NAMALWA (cell line): ENCODE measurements at regions not wholly inside any gene's neighbourhood (a gene's known extent, or its start where the extent isn't known, plus 50 kb on each side); places are given as distances from the start of the nearest gene placed in this dataset.
"Not testable (repeated sequence)": the region's sequence is repeated elsewhere in the genome, so short reads cannot be mapped to it uniquely, and the experiment has no call there.

ENCODE experiments used
- DNase-seq: peaks from one replicate; pipeline ENCODE4 v3.0.0-alpha.2; 2015; ENCODE audit warnings: low spot score

DNA sequence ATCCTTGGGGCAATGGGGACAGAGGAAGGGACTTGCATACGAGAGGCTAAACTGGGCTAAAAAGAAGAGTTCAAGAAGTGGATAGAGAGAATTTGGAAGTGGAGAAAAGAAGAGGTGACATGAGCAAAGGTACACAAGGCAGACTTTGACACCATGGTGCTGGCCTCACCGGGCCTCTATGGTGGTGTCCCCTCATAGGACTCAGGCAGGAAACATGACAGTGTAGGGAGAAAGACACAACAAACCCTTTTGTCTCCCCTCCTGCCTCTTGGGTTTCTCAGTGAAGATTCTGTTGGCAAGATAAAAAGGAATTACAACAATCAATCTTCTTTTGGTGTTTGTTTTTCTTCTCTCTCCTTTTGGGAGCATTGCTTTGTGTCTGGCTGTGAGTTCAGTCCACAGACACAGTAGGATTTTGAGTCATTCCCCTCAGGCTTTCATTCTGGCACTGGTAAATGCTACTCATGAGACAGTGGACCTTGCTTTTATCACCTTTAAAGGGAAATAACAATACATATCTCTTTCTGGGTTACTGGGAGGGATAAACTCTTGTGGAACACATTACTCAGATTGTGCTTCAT, 827.7 kb downstream of the TNS3 start:
- DNase-seq = no peak

DNA sequence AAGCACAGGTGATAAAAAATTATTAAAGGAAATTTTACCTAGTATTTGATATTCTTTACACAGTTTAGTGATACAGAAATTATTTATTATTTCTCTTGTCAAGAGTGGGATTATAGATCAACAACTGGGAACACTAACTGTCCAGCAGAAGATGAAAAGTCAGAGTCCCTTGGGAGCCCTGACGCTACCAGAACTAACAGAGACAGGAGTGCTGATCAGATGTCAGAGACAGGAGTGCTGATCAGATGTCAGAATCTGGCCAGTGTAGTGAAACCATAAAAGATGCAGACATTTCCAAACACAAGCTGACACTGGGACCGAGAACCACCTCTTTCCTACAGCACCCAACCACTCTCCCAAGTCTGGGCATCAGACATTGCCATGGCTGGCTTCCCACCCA, 828.2 kb downstream of the TNS3 start:
- DNase-seq = no peak

DNA sequence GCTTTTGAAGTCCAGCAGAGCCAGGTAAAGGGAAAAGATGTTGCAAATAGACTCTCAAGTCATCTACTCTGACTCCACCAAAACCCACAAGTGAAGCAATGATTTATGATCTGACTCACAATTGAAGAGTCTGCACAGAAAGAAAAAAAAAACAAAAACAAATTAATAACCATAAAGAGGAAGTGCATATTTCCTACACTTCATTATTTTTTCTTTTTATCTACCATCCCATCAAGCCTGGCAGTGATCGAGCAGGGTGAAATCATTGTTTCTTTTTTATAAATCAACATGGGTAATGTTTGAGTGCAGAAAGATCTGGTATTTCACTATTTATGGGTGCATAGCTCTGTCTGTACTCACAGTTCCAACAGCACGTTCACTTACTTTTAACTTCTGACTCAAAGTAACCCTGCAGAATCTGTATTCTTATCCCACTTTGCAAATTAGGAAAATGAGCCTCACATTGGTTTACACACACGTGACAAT, 829.0 kb downstream of the TNS3 start:
- no peak for DNase-seq

GRCh38 chr7:46751927-46752723, 829.8 kb downstream of the TNS3 start:
- not testable (repeated sequence) for DNase-seq

DNA sequence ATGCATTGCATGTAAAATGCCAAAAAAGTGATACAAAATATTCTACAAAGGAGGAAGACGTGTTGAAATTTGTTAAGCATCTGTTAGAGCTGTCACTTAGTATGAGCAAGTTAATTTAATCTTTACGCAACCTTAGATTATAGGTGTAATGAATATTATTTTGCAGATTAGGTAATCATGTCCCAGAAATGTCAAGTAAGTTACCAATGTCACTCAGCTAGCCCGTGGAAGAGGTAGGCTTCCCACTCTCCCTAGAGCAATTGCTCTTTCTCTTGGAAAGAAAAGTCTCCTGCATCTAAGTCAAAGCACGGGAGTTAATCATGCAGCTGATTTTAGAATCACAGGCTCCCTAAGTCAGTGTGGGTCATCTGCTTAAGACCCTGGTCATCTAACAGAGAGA, 830.4 kb upstream of the IGFBP3 start:
- no peak for DNase-seq

- no peak for DNase-seq
Observed at GRCh38 chr7:46750321-46750865, 829.3 kb upstream of the IGFBP3 start.

DNA sequence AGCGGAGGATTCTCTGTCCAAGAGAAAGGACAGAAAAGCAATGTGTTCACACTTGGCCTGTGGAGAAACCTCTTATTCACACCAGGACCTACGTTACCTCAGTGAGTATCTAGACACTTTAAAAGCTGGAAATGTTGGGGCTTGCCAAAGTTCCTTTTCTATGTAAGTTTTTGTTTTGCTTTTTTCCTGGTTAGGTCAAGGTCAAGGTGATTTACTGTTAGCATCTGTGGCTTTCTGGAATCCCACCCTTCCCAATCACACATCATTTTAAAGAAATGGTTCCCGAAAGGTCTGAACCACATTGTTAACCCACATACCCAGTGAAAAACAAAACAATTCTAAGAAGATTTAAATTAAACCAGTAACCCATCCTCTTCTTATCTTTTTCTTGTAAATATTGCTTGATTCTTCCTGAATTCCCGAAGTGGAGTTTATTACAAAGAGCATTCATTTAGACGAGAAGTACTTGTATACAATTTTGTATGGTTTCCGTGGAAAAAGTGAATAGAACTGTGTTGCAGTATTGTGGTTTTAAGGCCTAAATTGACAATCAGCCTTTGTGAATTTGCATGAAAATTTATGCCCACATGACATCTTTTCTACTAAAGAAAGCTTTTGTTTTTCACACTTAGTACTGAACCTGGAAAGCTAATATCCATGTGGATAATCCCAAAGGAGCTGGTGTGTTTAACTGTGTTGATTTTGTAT, 827.0 kb upstream of the IGFBP3 start:
- DNase-seq = no peak

GRCh38 chr7:46746695-46747687, 825.9 kb upstream of the IGFBP3 start:
- DNase-seq = no peak

GRCh38 chr7:46745707-46746090, 824.6 kb upstream of the IGFBP3 start:
- DNase-seq = no peak

DNA sequence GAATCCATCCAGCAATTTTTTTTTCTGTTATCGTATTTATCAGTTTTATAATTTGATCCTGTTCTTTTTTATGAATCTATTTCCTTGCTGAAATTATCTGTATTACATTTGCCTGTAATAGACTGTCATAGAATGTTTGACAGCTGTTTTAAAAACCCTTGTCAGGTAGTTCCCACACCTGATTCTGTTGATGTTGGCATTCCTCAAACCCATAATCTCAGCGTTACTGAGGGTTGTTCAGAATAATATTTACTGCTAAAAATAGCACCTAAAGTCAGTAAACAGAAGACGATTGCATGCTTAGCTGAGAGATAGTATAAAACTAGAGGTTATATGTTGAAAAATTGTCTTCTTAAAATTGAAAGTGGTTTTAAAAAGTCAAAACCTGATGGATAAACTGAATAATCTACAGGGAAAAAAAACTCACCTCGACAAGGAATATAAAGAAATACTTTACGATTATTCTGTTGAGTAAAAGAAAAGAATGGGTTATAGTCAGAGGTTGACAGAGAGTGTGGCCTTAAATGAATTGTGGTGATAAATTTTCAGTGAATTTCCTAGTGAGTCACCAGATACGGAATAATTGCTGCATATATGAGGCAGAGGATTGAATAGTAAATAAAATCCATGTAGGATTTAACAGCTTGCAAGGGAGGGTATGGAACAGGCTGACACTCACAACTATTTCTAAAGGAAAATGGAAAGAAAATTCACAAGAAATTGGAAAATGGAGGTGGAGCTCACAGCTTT, 824.1 kb upstream of the IGFBP3 start:
- no peak for DNase-seq

DNA sequence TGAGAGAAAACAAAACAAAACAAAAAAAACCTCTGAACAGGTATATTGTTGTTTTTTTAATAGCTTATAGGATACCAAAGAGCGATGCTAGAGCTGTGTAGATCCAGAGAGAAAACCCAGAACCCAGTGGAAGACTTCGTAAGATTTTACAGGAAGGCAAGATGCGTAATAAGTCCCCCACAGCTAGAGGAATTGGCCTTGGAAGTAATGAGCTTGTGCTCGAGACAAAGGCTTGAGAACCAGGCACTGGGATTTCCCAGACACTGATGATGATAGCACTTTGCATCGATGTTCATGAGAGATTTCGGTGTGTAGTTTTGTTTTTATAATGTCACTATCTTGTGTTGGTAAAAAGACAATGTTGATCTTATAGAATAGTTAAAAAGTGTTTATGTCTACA, 821.5 kb upstream of the IGFBP3 start:
- DNase-seq = no peak

- no peak for DNase-seq
Observed at GRCh38 chr7:46741938-46742540, 821.0 kb upstream of the IGFBP3 start.

GRCh38 chr7:46741181-46741580, 820.1 kb upstream of the IGFBP3 start:
- no peak for DNase-seq

DNA sequence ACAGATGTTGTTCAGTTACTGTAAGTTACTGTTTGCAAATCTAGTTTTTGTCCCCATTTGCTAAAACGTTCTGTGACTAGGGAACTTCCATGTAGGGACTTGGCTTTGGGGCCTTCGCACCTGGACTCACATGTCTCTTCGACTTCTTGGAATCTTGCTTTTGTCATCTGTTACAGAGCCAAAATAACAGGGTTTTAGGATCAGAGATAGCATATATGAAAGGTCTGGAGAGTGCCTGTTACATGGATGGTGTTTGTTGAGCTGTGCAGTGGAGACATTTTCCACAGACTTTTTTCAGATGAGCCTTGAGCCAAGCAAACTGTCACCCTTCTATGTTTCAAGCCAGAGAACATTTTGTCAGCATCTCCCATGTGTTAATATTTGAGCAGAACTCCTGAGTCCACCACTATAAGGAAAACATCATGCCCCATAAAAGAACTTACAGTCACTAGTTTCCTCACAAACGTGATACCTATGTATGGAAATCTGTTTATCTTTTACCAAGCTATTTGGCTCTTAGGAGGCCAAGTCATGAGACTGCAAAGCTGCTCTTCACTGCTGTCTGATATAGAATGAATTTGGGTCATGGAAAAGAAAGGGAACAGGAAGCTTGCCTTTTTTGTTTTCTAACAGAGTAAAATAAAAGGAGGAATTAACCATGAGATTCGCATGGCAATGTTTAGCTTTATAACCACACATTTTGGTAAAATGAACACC, 818.6 kb upstream of the IGFBP3 start:
- no peak for DNase-seq

- DNase-seq = no peak
Observed at GRCh38 chr7:46738796-46739195, 817.7 kb upstream of the IGFBP3 start.

DNA sequence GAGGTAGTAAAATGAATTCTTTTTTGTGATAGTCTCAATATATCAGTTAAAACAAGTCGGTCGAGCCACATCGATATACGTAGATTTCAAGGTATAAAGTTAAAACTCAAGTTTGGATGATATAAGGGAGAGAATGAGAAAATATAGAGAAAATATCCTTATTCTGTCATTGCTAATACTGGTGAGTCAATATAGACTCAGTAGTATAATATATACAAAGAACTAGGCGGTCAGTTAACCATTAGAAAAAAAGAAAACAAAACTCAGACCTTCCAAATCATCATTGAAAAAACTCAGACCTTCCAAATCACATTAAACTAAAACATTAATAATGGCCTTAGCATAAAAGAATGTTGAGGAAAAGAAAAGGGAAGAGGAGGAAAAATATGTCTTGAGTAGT, 817.1 kb upstream of the IGFBP3 start:
- no peak for DNase-seq

DNA sequence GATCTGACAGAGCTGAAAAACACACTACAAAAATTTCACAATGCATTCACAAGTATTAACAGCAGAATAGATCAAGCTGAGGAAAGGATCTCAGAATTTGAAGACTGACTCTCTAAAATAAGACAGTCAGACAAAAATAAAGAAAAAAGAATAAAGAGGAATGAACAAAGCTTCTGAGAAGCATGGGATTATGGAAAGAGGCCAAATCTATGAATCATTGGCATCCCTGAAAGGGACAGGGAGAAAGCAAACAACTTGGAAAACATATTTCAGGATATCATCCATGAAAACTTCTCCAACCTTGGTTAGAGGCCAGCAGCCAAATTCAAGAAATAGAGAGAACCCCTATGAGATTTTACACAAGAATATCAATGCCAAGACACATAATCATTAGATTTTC, 804.8 kb upstream of the IGFBP3 start:
- no peak for DNase-seq

GRCh38 chr7:46725136-46725535, 804.1 kb upstream of the IGFBP3 start:
- no peak for DNase-seq

DNA sequence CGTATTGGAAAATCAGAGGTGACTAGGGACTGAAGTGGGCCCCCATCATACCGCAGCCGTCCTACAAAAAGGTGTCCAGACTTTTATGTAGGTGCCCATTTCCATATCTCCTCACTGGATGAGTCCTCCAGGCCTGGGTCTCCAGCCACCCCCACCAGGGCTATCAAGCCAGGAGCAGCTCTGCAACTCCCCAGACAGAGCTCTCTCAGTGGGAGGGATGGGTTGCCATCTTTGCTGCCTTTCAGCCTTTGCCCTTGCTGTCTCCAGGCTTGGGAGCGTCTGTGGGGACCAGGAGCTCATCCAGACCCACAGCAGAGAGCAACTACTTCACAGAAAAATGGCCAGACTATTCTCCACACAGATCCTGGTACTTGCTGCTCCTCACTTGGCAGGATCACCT, 802.7 kb upstream of the IGFBP3 start:
- DNase-seq = no peak

DNA sequence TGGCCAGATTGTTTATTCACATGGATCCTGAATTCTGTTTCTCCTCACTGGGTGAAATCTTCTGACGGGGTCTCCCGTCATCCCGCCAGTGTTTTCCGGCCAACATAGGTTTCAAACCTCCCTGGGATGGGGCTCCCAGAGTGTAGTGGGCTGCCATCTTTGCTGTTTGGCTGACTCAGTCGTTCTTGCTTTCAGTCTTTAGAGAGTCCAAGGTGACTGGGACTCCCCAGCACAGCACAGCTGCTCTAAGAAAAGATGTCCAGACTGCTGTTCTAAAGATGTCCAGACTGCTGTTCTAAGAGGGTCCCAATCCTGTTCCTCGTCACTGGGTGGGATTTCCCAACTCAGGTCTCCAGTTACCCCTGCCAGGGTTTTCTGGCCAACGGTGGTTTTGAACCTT, 801.9 kb upstream of the IGFBP3 start:
- DNase-seq = no peak
